HG03108 (cell line): ENCODE measurements at regions not wholly inside any gene's neighbourhood (a gene's known extent, or its start where the extent isn't known, plus 50 kb on each side); places are given as distances from the start of the nearest gene placed in this dataset.
"Not testable (repeated sequence)": the region's sequence is repeated elsewhere in the genome, so short reads cannot be mapped to it uniquely, and the experiment has no call there.

Experiments
- ATAC-seq: cut with Tn5 transposase; IDR thresholded peaks from one replicate; pipeline ENCODE4 v1.9.1; 2021; ENCODE audit warnings: moderate library complexity; ENCODE audit not compliant: unreplicated experiment

DNA sequence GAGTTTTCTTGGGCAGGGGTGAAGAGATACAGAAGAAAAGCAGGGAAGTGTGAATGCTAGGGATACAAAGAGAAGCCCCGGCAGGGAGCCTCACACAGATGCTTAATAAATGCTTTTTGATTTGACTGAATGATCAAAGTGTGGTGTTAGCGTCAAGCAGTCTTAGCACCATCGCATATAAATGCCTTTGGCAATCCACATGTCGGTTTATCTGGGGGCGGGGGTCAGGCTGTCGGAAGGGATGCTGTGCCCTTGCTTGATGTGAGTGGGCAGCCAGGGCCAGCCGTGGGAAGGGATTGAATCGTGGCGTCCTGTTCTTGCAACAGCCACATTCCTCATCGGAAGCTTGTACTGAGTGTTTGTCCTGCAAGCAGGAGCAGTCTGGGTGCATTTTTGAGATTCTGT lies 173.1 kb downstream of the LACC1 start:
- no peak for ATAC-seq

DNA sequence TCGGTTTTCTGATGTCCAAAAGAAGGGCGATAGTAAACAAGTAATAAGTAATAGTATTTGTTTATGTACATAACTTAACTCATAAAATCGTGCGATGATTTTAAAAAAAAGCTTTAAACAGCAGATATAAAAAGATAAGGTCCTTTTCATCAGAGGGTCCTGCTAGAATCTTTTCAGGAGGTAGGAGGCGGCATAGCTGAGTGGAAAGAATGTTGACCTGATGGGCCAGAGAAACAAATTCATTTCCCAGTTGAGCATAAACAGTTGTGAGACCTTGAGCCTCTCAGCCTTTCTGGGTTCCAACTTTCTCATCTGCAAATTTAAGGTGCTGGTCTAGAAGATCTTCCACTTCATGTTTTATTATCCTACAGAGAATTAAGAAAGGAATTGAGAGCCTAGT lies 173.5 kb downstream of the LACC1 start:
- no peak for ATAC-seq

DNA sequence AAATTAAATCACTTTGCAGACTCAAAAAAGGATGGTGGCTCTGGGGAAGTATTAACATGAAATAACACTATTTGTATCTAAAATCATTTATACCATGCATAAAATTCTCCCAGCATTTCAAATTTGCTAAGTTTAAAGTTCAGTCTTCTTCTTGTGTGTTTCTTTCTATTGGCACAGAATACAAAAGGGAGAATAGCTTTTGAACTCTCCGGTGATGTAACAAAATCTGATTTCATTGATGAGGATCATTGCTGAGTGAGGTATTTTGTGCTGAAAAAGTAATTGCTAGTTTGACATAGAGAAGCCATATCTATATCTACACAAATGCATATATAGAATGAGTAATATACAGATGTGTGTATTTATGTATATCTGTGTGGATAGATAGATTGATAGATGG lies 174.8 kb downstream of the LACC1 start:
- no peak for ATAC-seq

DNA sequence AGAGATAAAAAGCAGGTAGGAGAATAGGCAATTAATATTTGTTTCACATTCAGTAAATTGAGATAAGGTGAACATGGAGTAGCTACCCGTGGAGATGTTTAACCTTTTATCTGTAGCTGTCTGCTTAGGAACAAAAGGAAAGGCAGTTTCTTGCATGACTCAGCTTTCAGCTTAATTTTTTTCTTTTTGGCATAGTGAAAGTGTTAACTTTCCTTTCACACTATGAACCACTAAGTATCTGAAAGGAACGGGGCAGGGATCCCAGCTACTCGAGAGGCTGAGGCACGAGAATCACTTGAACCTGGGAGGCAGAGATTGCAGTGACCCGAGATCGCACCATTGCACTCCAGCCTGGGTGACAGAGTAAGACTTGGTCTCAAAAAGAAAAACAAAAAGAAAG lies 176.0 kb downstream of the LACC1 start:
- not testable (repeated sequence) for ATAC-seq

DNA sequence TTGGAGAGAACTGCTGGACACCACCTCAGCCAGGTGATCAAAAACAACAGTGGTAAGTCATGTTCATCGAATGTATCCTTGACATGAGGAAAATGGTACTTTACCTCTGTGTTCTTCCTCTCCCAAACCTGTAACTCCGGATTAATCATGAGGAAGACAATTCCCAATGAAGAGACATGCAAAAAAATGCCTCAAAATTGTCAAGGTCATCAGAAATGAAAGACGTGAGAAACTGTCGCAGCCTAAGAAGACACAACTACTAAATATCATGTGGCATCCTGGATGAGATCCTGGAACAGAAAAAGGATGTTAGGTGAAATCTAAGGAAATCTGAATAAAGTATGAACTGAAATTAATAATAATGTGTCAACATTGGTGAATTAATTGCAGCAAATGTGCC lies 178.4 kb downstream of the LACC1 start:
- no peak for ATAC-seq

DNA sequence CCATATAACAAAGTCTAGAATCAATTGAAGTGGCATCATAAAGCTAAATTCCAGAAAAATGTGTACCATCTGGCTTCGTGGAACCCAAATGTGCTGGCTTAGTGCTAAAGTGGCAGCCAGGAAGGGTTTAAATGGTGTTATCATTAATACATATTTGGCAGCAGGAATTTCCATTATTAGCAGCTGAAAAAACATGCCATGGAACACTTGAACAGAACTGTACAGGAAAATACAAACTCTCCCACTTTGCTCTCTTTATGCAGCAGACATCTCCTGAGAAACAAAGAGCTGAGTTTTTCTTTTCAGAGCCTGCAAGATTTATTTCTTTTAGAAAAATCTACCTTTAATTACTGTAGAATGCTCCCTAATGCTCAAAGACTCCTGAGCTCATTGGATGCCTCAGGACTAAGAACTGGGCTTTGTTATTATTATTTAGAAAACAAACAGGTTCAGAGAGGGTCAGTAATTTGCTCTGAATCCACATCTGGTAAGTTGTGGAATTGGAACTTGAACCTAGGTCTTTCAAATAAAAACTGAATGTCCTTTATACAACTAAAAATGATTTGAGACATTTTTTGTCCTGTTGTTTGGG lies 179.0 kb downstream of the LACC1 start:
- no peak for ATAC-seq

DNA sequence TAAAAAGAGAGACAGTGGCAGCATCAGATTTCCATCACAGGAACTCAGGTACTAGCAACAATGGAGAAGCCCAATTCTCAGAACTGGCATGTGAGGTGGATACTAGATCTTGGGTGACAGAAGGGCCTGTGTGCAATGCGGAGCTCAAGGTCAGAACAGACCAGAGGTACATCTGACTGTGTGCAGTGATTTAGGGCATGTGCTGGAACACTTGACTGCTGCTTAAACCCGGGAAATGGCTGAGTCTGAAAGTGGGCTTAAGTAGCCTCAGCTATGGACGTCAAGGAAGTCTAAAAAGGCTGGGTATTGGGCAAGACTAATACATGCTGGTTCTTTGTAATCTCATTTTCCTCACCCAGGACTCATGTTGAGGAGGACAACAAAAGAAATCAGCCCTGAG lies 182.2 kb downstream of the LACC1 start:
- ATAC-seq, result no peak

DNA sequence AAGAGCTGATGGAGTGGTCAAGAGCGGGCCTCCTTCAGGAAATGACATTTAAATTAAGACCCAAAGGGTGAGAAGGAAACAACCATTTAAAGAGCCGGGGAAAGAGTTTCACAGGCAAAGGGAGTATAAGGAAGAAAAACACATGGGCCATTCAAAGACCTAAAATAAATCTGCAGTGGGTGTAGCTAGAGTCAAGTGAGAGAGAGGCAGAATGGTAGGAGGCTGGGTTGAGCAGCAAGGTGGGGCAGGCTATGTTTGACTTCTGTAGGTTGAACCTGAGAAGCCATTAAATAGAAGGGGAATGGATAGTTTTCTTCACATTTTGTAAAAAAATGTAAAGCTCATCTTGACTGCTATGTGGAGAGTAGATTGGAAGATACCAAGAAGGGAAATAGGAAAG lies 183.8 kb downstream of the LACC1 start:
- ATAC-seq, result no peak

DNA sequence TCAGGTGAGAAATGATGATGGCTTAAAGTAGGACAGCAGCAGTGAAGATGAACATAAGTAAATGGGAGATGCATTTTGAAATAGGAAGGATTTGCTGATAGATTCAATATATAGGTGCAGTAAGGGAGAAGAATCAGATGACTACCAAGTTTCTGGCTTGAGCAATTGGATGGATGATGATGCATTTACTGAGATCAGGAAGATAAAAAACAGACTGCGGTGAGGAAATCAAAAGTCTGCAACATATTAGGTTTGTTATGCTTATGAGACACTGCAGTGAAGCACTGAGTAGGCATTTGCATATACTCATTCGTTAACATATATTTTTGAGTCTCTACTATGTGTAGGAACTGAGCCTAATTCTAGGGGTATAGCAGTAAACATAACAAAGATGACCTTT lies 184.2 kb downstream of the LACC1 start:
- no peak for ATAC-seq

DNA sequence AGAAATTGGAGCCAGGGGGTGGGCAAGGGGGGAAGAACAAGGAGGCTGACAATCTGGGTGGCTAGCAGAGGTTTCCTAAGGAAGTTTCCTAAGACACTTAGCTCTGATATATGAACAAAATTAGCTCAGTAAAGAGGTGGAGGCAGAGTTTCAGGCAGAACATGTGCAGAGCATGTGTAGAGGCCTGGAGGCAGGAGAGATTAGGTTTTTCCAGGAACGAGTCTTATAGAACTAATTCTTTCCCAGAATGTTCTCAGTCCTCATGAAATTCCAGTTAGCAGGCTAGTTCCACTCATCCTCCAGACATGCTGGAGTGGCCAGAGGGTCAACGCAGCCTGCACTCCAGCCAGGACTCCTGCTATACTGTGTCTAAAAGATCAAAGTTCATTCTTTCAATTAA lies 184.7 kb downstream of the LACC1 start:
- no peak for ATAC-seq

DNA sequence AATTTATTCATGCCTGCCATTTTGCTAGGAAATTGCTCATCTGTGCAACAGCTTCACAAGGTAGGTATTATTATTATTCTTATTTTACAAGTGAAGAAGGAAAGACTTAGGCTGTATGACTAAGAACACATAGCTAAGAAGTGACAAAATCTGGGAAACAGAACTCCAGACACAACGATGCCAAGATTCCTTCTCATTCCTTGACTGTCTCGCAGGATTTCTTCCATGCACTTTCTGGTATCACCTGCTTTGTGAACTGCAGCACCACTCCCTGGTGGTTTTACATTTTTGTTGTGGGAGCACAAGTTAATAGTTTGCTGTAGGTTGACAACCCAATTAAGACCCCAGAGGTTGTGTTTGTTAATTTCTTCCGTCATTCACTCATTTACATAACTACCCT lies 188.5 kb downstream of the LACC1 start:
- ATAC-seq, result no peak

DNA sequence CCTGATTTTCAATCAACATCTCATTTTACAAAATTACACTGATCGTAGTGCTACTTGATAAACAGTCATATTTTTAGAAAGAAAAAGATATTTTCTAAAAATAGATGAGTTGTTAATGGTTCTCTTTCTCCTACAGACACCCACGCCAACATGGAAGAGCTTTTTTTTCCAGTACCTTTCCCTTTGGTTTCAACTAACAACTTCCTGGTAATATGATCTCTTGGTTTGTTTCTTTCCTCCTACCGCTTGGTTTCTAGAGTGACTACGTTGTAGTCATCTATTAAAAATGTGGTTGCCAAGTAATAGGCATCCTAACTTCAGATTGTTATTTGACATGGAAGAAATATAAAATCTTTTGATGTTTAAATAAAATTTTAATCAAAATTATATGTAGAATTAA lies 189.0 kb downstream of the LACC1 start:
- no peak for ATAC-seq

DNA sequence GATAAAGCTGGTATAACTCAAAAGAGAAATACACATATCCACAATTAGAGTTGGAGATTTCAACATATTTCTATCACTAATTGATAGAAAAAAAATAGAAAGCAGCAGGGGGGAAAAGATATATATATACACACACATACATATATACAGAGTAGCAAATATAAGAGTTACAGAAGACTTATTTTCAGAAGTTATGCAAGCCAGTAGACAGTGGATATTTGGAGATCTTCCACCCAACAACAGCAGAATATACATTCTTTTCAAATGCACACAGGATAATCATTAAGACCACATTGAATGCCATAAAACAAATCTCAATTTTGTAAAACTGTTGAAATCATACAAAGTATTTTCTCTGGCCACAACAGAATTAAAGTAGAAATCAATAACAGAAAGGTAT lies 192.8 kb downstream of the LACC1 start:
- ATAC-seq, result no peak

DNA sequence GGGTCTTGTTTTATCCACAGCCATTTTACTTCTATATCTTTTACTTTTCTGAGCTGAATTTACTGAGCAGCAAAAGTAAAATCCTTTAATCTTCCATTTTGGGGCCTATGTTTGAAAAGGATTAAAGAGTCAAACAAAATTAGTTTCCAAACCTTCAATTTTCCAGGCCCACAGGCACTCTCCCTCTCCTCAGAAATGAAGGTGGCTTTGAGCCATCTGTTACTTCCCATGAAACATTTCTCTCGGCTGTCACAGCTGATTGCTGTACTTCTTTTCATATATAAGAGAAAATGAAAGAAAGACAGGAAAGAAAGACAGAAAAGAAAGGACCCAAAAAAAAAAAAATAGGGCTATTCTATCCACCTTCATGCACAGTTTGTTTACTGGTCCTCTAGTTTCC lies 194.9 kb downstream of the LACC1 start:
- no peak for ATAC-seq

DNA sequence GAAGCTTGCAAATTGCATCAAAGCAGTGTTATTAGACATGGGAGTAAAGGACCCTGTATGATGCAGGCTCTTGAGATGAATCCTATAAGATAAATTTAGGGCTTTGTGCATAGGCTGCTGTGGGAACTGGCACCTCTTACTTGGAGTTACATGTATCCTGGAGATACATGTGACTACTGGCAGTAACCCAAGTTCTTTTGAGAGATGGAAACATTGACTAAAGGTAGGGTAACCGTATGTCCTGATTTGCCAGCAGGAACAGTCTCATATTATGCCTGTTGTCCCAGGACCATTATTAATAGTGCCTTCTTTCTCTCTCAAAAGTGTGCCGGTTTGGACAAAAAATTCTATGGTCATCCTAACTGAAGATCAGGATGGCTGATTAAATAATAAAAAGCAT lies 195.4 kb downstream of the LACC1 start:
- ATAC-seq, result no peak

DNA sequence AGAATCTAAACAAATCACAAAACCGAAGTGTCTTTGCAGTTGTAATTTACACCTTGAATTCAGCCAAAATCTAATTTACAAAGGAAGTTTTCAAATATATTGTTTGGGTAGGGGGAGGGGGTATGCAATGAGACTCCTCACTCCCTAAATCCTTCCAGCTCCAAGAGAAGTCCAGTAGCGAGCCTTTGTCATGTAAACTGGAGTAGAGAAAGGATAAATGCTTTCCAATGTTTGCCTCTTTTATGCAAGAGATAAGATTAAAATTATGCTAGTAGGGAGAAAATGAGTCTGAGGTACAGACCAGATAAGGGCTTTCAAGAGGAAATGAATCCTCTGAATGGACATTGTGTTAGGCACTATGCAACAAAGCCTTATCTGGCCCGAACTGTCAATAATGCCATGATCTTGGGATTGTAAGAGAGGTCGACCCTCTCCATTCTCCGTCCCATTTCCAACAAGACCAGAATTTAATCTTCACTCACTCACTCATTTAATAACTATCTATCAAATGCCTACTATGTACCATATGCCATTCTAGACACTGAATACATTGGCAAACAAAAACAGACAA lies 199.2 kb downstream of the LACC1 start:
- ATAC-seq, result no peak

DNA sequence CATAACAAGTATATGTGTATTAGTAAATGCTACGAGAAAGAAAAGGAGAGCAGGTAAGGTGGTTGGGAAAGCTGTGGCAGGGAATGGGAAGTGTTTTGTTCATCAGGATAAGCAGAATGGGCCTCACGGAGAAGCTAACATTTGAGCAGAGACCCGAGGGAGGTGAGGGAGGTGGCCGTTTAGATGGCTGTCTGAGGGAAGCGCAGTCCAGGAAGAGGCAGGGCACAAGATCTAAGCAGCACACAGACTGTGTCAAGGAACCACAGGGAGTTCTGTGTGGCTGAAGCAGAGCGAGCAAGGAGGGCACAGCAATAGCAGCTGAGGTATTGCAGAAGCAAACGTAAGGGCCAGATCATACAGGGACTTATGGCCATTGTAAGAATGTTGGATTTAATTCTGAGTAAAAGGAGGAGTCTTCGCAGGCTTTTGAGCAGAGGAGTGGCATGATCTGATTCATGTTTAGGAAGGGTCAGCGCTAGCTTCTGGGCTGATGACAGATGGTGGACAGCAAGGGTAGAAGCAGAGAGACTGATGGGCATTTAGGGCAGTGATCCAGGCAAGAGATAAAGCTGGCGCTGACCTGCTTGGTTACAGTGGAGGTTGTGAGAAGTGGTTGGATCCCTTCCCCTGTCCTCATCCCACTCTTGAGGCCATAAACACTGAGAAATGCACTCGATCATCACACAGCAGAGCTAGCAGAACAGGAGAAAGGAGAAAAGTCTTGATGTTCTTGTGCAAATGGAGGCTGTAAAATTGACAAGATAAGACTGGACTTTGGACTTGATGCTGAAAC lies 199.9 kb downstream of the LACC1 start:
- ATAC-seq, result no peak

DNA sequence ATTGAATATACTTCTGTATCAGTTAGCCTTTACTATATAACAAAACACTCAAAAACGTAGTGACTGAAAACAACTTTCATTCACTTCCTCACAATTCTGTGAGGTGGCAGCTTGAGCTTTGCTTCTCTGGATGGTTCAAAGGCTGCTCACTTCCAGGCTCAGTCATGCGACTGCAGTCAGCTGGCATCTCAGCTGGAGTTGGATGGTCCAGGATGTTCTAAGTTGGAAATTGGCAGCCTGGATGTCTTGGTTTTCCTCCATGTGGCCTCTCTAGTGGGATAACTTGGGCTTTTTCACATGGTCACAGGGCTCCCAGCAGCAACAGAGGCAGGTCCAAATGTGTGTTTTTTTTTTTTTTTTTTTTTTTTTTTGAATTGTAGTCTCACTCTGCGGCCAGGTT lies 204.4 kb downstream of the LACC1 start:
- ATAC-seq, result no peak

DNA sequence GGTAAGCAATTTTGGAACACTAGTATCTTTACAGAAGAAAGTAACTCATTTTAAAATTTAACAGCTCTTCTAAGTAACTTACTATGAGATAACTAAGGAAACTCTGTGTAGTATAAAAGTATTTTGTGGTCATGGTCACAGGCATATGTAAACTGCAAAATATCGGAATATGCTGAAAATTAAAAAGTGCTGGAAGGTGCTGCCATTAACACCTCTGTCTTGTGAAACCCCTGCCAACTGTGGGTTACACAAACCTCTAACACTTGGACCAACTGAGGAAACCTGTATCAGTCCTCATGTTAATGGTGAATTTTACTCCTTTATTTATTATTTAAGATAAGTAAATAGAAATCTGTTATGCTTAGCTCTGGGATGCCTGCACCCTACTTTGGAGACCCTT lies 206.7 kb downstream of the LACC1 start:
- ATAC-seq, result no peak

DNA sequence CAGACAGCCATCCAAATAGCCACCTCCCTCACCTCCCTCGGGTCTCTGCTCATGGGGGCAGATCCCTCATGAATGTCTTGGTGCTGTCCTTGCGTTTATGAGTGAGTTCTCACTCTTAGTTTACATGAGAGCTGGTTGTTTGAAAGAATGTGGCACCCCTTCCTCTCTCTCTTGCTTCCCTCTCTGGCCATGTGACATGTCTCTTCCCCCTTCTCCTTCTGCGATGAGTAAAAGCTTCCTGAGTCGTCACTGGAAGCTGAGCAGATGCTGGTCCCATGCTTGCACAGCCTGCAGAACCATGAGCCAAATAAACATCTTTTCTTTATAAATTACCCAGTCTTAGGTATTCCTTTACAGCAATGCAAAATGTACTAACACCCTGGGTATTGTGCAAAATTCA lies 208.7 kb downstream of the LACC1 start:
- no peak for ATAC-seq

DNA sequence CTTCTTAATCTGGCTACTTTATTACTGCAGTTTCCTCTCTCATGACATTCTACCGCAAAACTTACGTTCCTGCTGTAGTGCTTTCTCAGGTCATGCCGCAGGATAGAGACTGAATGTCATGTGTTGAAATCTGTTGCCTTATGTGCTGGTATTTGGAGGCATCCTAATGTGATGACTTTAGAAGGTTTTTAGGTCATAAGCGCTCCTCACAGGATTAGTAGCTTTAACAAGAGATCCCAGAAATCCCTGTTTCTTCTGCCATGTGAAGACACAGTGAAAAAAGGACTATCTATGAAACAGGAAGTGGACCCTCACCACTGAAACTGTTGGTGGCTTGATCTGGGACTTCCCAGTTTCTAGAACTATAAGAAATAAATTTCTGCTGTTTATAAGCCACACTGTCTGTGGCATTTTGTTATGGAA lies 209.3 kb downstream of the LACC1 start:
- no peak for ATAC-seq

DNA sequence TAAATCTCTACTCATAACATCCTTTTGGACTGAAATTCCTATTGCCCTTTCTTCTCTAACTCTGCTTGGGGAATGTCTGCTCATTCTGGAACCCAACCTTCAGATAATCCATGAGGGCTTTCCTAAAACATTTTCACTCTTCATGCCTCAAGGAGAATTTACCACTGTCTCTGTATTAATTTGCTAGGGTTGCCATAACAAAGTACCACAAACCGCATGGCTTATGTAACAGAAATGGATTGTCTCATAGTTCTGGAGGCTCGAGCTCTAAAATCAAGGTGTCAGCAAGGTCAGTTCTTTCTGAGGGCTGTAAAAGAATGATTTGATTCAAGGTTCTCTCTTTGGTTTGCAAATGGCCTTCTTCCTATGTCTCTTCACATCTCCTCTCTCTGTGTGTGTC lies 209.7 kb downstream of the LACC1 start:
- ATAC-seq, result no peak
